ENCODE measurements at regions not wholly inside any gene's neighbourhood (a gene's known extent, or its start where the extent isn't known, plus 50 kb on each side); places are given as distances from the start of the nearest gene placed in this dataset.

- Histone ChIP-seq H4K20me1 (ENCODE audit: low read depth) (no peaks in the 10 kb centered on the region), H2AFZ (replicated peaks) (no peak overlapping the region), H3K36me3 (no peaks in the 10 kb centered on the region), H3F3A (ENCODE audit: low read depth) (peaks cover 43% of the 10 kb centered on the region), H3K27ac (peak overlapping the region; percentile 98), H3K4me2 (peak overlapping the region; percentile 76), H3K4me3 (no peak overlapping the region), H3K9ac (no peak overlapping the region), H3K79me2 (ENCODE audit: low read depth) (no peaks in the 10 kb centered on the region), H3K9me3 (ENCODE audit: low read depth) (no peaks in the 10 kb centered on the region), H3K4me1 (peaks cover 51% of the 10 kb centered on the region), H3K27me3 (no peaks in the 10 kb centered on the region)
- Mint-ChIP-seq H3K9me3 (peaks cover 4% of the 10 kb centered on the region), H3K4me1 (peaks cover 14% of the 10 kb centered on the region), H3K4me3 (no peak overlapping the region), H3K36me3 (peaks cover 2% of the 10 kb centered on the region), H3K27ac (peak overlapping the region; percentile 42), H3K27me3 (ENCODE audit: insufficient read depth, low read depth) (peaks cover 2% of the 10 kb centered on the region)
- no peak for TF ChIP-seq EZH2phosphoT487 (IDR thresholded peaks at IDR 0.05)
- no peak for TF ChIP-seq EZH2 (IDR thresholded peaks at IDR 0.05)
- TF ChIP-seq CTCF (IDR thresholded peaks at IDR 0.05) = no peak
- no peak for DNase-seq (ENCODE audit: low spot score)
These were observed 460.9 kb downstream of the GJA1 start for GRCh38 chr6:121896363-121896762.

- Mint-ChIP-seq H3K4me1 (peaks cover 14% of the 10 kb centered on the region), H3K4me3 (no peak overlapping the region), H3K27me3 (ENCODE audit: insufficient read depth, low read depth) (peaks cover 2% of the 10 kb centered on the region), H3K9me3 (peaks cover 4% of the 10 kb centered on the region), H3K27ac (no peak overlapping the region), H3K36me3 (peaks cover 2% of the 10 kb centered on the region)
- Histone ChIP-seq H3K27me3 (no peaks in the 10 kb centered on the region), H3K9ac (no peak overlapping the region), H3F3A (ENCODE audit: low read depth) (peaks cover 43% of the 10 kb centered on the region), H3K36me3 (no peaks in the 10 kb centered on the region), H3K27ac (peak overlapping the region; percentile 98), H4K20me1 (ENCODE audit: low read depth) (no peaks in the 10 kb centered on the region), H3K79me2 (ENCODE audit: low read depth) (no peaks in the 10 kb centered on the region), H3K4me1 (peaks cover 51% of the 10 kb centered on the region), H3K4me2 (peak overlapping the region; percentile 76), H3K9me3 (ENCODE audit: low read depth) (no peaks in the 10 kb centered on the region), H2AFZ (replicated peaks) (no peak overlapping the region), H3K4me3 (no peak overlapping the region)
- no peak for DNase-seq (ENCODE audit: low spot score)
- TF ChIP-seq EZH2 (IDR thresholded peaks at IDR 0.05) (no peak), EZH2phosphoT487 (IDR thresholded peaks at IDR 0.05) (no peak), CTCF (IDR thresholded peaks at IDR 0.05) (no peak)
These were observed 461.3 kb downstream of the GJA1 start for GRCh38 chr6:121896771-121897170.

- H3K4me1 ChIP-seq = peaks cover 51% of the 10 kb centered on the region
- Mint-ChIP-seq H3K4me3 (no peak overlapping the region), H3K27ac (no peak overlapping the region), H3K27me3 (ENCODE audit: insufficient read depth, low read depth) (peaks cover 2% of the 10 kb centered on the region), H3K9me3 (peaks cover 4% of the 10 kb centered on the region), H3K36me3 (peaks cover 2% of the 10 kb centered on the region), H3K4me1 (peaks cover 14% of the 10 kb centered on the region)
- peak; percentile 78 for DNase-seq (ENCODE audit: low spot score)
- TF ChIP-seq CTCF (IDR thresholded peaks at IDR 0.05) (no peak), EZH2 (IDR thresholded peaks at IDR 0.05) (no peak), EZH2phosphoT487 (IDR thresholded peaks at IDR 0.05) (no peak)
- no peaks in the 10 kb centered on the region for H3K27me3 ChIP-seq
- peak overlapping the region; percentile 98 for H3K27ac ChIP-seq
- no peaks in the 10 kb centered on the region for H3K9me3 ChIP-seq (ENCODE audit: low read depth)
- H2AFZ ChIP-seq (replicated peaks) = no peak overlapping the region
- H3K79me2 ChIP-seq (ENCODE audit: low read depth) = no peaks in the 10 kb centered on the region
- H3F3A ChIP-seq (ENCODE audit: low read depth) = peaks cover 43% of the 10 kb centered on the region
- peak overlapping the region; percentile 76 for H3K4me2 ChIP-seq
- H3K4me3 ChIP-seq = peak overlapping the region; percentile 27
- no peaks in the 10 kb centered on the region for H3K36me3 ChIP-seq
- no peaks in the 10 kb centered on the region for H4K20me1 ChIP-seq (ENCODE audit: low read depth)
- no peak overlapping the region for H3K9ac ChIP-seq
These were observed 461.9 kb downstream of the GJA1 start for GRCh38 chr6:121897337-121897760.

All from neural progenitor cell (in vitro differentiated cells).